ENCODE measurements at regions not wholly inside any gene's neighbourhood (a gene's known extent, or its start where the extent isn't known, plus 50 kb on each side); places are given as distances from the start of the nearest gene placed in this dataset.

DNA sequence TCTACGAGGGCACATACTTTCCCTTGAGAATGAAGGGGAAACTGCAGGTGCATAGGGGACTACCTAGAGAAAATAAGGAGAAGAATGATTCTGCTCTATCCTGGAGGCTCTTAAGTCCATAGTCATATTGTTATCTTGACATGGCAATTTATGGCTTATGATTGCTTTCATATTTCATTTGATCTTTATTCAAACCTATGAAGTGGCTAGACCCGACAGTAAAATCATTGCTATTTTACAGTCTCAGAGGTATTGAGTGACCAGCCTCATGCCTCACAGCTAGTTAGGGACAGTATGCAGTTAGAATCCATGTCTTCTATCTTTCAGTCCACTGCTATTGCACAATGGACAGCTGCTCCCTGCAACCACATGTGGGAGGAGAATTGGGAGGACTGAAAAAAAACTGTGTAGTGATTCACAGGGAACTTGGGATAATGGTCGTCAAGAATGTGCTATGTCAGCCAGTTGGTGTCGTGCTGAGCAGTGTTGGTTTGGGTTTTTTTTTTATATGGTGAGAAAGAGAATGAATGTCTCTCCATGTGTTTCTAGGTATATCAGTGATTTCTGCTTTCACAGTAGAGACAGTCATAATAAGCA lies 63.2 kb upstream of the SPPL2A start:
- TF ChIP-seq POLR2A (IDR thresholded peaks at IDR 0.05; ENCODE audit: low read length) (no peak), GATA1 (IDR thresholded peaks at IDR 0.05; ENCODE audit: low read depth, low read length) (no peak)

Data from erythroblast (primary cell).